Vagina (tissue), 2 donors: ENCODE measurements at regions not wholly inside any gene's neighbourhood (a gene's known extent, or its start where the extent isn't known, plus 50 kb on each side); places are given as distances from the start of the nearest gene placed in this dataset.

ENCODE experiments used
- POLR2A ChIP-seq, 2 donors: fragments of 450-650 bp; IDR thresholded peaks; one replicate each; pipeline ENCODE4 v1.6.1; 2017; ENCODE audit warnings: antibody characterized with exemption in 2 of 2, mild to moderate bottlenecking in 2 of 2, moderate library complexity in 2 of 2
- TF ChIP-seq, protein P1 (sequence below), 3 experiments: fragments of 450-650 bp in 2 of 3; fragments of 200-600 bp in 1 of 3; sonication (generic) in 1 of 3; IDR thresholded peaks; one replicate each; pipeline ENCODE4 v1.5.1; 2017 to 2019; ENCODE audit warnings: antibody characterized with exemption in 3 of 3, mild to moderate bottlenecking in 2 of 3, moderate library complexity in 2 of 3

DNA sequence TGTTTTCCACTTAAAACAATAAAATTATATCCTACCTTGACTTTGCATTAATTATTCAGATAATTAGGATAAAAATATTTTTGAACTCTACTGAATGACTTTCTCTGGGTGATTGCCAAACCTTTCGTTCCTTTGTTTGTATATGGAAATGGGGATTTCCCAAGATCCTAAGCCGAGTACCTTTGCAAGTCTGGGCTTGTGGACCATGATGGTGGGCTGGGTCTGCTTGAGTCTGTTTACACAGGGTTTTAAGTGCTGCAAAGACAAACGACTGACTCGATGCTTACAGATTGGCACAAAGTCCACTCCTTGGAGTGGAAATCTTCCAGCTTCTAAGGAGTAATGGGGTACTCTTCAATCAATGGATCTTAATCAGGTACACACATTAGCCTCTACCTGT, 659.5 kb downstream of the TSN start:
- no peak for TF ChIP-seq POLR2A (IDR thresholded peaks at IDR 0.05)
- TF ChIP-seq, protein P1, sequence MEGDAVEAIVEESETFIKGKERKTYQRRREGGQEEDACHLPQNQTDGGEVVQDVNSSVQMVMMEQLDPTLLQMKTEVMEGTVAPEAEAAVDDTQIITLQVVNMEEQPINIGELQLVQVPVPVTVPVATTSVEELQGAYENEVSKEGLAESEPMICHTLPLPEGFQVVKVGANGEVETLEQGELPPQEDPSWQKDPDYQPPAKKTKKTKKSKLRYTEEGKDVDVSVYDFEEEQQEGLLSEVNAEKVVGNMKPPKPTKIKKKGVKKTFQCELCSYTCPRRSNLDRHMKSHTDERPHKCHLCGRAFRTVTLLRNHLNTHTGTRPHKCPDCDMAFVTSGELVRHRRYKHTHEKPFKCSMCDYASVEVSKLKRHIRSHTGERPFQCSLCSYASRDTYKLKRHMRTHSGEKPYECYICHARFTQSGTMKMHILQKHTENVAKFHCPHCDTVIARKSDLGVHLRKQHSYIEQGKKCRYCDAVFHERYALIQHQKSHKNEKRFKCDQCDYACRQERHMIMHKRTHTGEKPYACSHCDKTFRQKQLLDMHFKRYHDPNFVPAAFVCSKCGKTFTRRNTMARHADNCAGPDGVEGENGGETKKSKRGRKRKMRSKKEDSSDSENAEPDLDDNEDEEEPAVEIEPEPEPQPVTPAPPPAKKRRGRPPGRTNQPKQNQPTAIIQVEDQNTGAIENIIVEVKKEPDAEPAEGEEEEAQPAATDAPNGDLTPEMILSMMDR (IDR thresholded peaks at IDR 0.05) = no peak
